ENCODE measurements at regions not wholly inside any gene's neighbourhood (a gene's known extent, or its start where the extent isn't known, plus 50 kb on each side); places are given as distances from the start of the nearest gene placed in this dataset.

DNA sequence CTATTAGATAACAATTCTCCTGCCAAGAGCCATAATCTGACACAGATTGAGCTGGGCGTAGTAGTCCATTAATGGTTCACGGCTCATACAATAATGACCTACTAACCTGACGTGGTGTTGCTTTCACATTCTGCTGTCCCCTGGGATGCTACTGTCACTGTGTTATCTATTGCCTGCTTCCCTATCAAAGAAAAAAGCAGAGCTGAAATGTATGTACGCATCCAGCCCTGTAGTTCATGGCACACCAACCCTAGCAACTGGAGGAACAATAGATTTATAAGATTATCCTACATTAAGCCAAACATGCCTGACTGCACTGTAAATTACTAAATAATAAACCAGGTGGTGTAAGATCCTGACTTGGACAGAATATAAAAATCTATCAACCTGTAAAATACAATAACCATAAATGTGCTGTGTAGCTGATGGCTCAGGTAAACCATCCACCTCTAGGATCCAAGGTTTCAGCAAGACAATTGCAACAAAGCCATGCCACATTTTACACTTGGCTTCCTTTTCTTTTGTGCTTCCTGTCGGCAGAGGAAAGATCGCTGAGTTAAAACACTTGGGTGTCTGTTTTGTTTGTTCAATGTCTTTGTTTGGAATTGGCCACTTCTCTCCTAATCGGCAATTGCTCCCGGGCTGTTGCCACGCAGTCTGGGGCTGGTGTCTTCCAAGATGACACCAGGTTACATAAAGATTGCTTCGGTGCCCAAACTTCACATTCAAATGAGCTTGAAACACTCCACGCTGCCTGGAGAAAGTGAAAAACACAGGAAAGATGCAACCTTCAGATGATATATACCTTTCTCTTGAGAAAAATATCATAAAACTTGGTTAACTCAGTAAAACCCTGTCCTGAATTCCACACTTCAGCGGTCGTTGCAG is 143.9 kb upstream of the MGMT start:
- intact Hi-C loops (cut with DNase I) = no loop called here
- Histone ChIP-seq H3K4me1 (no peaks in the 10 kb centered on the region), H3K4me3 (no peak overlapping the region), H3K9me3 (no peaks in the 10 kb centered on the region), H3K27me3 (peaks cover 10% of the 10 kb centered on the region), H3K27ac (no peak overlapping the region), H3K36me3 (no peaks in the 10 kb centered on the region)
- no peak for ATAC-seq
- TF ChIP-seq, protein P1, sequence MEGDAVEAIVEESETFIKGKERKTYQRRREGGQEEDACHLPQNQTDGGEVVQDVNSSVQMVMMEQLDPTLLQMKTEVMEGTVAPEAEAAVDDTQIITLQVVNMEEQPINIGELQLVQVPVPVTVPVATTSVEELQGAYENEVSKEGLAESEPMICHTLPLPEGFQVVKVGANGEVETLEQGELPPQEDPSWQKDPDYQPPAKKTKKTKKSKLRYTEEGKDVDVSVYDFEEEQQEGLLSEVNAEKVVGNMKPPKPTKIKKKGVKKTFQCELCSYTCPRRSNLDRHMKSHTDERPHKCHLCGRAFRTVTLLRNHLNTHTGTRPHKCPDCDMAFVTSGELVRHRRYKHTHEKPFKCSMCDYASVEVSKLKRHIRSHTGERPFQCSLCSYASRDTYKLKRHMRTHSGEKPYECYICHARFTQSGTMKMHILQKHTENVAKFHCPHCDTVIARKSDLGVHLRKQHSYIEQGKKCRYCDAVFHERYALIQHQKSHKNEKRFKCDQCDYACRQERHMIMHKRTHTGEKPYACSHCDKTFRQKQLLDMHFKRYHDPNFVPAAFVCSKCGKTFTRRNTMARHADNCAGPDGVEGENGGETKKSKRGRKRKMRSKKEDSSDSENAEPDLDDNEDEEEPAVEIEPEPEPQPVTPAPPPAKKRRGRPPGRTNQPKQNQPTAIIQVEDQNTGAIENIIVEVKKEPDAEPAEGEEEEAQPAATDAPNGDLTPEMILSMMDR (IDR thresholded peaks at IDR 0.05) = no peak
- DNase-seq = no peak

DNA sequence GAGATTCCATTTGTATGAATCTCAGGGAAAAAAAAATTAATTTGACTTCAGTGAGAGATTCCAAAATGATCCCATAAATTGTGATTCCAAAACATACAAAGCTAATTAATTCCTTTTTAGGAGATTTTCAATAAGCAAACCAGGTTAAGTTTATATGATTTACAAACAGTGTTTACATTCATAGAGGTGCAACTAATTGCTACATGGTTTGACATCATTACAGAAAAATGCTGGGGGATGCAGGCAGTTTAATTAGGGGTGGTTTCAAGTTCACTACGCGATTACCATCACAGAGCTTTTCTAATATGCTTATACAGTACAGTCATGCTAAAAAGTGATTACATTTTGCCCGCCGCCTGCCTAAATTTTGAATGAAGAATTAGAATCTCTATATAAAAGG is 143.2 kb upstream of the MGMT start:
- Histone ChIP-seq H3K36me3 (no peaks in the 10 kb centered on the region), H3K4me3 (no peak overlapping the region), H3K9me3 (no peaks in the 10 kb centered on the region), H3K27me3 (peaks cover 10% of the 10 kb centered on the region), H3K27ac (no peak overlapping the region), H3K4me1 (no peaks in the 10 kb centered on the region)
- intact Hi-C loops (cut with DNase I) = no loop called here
- ATAC-seq = no peak
- DNase-seq = no peak
- TF ChIP-seq, protein P1 (IDR thresholded peaks at IDR 0.05) = no peak

DNA sequence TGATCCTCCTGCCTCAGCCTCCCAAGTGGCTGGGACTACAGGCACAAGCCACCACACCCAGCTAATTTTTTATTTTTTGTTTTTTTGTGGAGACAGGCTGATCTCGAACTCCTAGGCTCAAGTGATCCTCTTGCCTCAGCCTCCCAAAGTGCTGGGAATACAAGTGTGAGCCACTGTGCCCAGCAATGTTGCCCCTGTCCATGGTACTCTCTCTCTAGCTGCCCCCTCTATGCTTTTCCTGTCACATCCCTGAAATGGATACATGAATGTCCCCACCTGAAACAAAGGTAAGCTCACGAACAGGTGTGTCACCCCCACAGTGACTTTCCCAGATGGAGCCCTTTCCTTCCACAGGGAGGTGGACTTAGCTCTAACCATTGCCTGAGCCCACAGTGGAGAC is 141.1 kb upstream of the MGMT start:
- intact Hi-C loops (cut with DNase I) = no loop called here
- H3K4me1 ChIP-seq = no peaks in the 10 kb centered on the region
- no peaks in the 10 kb centered on the region for H3K9me3 ChIP-seq
- no peak for DNase-seq
- no peaks in the 10 kb centered on the region for H3K36me3 ChIP-seq
- peaks cover 10% of the 10 kb centered on the region for H3K27me3 ChIP-seq
- no peak overlapping the region for H3K27ac ChIP-seq
- no peak for ATAC-seq
- TF ChIP-seq, protein P1 (IDR thresholded peaks at IDR 0.05) = no peak
- H3K4me3 ChIP-seq = no peak overlapping the region

DNA sequence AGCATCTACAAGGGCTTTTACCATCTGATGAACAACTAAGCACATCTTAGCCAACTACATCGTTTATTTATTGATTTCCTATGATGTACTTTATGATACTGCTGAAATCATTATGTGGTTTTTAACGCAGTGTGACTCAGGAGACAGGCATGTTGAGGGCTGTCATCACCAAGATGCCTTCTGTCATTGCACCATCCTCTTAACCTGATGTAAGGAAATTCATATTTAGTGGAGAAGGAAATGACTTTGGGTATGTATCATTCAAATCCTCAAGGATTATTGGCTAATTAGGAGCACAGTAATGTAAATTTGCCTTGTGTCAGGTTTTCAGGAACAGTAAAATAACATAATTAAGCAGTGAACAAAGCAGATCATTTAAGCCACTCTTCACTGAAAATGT is 138.5 kb upstream of the MGMT start:
- intact Hi-C loops (cut with DNase I) = no loop called here
- Histone ChIP-seq H3K9me3 (no peaks in the 10 kb centered on the region), H3K27me3 (peaks cover 21% of the 10 kb centered on the region), H3K4me1 (no peaks in the 10 kb centered on the region), H3K4me3 (no peak overlapping the region), H3K36me3 (no peaks in the 10 kb centered on the region), H3K27ac (no peak overlapping the region)
- ATAC-seq (no peak), DNase-seq (no peak)
- TF ChIP-seq, protein P1 (IDR thresholded peaks at IDR 0.05) = no peak

DNA sequence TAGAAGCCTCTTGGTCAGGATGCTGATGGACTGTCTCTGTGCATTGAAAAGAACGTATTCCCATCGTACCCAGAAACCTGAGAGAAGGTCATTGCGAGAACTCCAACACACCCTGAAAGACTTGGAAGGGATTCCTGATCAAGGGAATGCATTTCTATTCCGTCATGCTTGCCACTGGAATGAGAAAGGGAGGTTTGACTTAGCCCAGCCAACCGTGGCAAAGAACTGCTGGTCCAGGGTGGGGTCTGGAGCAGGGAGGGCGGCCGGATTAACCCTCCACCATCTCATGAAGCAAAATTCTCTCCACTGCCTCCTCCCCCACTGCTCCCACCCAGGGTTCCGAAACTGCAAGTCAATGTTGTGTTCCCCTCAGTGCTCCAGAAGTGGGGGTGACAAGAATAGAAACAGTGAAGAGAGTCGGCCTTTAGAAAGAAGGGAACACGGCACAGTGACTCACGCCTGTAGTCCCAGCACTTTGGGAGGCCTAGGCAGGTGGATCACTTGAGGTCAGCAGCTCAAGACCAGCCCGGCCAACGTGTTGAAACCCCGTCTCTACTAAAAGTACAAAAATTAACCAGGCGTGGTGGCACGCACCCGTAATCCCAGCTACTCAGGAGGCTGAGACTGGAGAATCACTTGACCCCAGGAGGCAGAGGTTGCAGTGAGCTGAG is 137.5 kb upstream of the MGMT start:
- Histone ChIP-seq H3K9me3 (no peaks in the 10 kb centered on the region), H3K27me3 (peaks cover 22% of the 10 kb centered on the region), H3K27ac (no peak overlapping the region), H3K36me3 (no peaks in the 10 kb centered on the region), H3K4me3 (no peak overlapping the region), H3K4me1 (no peaks in the 10 kb centered on the region)
- ATAC-seq (no peak), DNase-seq (no peak)
- intact Hi-C loops (cut with DNase I) = no loop called here
- TF ChIP-seq, protein P1 (IDR thresholded peaks at IDR 0.05) = no peak
